Vagina (tissue), 2 donors: ENCODE measurements at regions not wholly inside any gene's neighbourhood (a gene's known extent, or its start where the extent isn't known, plus 50 kb on each side); places are given as distances from the start of the nearest gene placed in this dataset.

ENCODE experiments used
- POLR2AphosphoS5 ChIP-seq, 2 donors: sonication (generic); formaldehyde crosslinking; IDR thresholded peaks; one replicate each; pipeline ENCODE4 v1.9.0; 2017; ENCODE audit warnings: antibody characterized with exemption in 2 of 2, mild to moderate bottlenecking in 2 of 2, low read depth in 1 of 2; ENCODE audit not compliant: insufficient read depth in 1 of 2
- TF ChIP-seq, protein P1 (sequence below), 3 experiments: fragments of 450-650 bp in 2 of 3; fragments of 200-600 bp in 1 of 3; sonication (generic) in 1 of 3; IDR thresholded peaks; one replicate each; pipeline ENCODE4 v1.5.1; 2017 to 2019; ENCODE audit warnings: antibody characterized with exemption in 3 of 3, mild to moderate bottlenecking in 2 of 3, moderate library complexity in 2 of 3

DNA sequence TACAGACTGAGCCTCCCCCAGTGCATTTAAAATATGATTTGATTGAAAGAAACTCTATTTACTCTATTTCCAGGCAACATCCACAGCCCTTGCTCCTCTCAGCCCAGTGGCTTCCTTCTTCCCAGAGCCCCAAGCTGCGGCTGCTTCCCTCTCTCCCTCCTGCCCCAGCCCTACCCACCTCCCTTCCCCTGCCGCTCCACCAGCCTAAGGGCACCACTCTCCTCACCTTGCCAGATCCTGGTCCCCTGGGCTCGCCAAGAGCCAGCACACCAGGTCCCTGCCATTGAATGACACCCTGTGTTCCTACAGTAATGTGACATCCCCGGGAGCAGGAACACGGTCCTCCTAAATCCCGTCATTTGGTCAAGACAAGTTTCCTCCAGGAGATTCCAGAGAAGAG, 236.0 kb downstream of the RBFOX3 start:
- TF ChIP-seq, protein P1, sequence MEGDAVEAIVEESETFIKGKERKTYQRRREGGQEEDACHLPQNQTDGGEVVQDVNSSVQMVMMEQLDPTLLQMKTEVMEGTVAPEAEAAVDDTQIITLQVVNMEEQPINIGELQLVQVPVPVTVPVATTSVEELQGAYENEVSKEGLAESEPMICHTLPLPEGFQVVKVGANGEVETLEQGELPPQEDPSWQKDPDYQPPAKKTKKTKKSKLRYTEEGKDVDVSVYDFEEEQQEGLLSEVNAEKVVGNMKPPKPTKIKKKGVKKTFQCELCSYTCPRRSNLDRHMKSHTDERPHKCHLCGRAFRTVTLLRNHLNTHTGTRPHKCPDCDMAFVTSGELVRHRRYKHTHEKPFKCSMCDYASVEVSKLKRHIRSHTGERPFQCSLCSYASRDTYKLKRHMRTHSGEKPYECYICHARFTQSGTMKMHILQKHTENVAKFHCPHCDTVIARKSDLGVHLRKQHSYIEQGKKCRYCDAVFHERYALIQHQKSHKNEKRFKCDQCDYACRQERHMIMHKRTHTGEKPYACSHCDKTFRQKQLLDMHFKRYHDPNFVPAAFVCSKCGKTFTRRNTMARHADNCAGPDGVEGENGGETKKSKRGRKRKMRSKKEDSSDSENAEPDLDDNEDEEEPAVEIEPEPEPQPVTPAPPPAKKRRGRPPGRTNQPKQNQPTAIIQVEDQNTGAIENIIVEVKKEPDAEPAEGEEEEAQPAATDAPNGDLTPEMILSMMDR (IDR thresholded peaks at IDR 0.05) = no peak
- TF ChIP-seq POLR2AphosphoS5 (IDR thresholded peaks at IDR 0.05; ENCODE audit: insufficient read depth in 1 of 2, low read depth in 1 of 2) = no peak
